H1 (cell line): ENCODE measurements at regions not wholly inside any gene's neighbourhood (a gene's known extent, or its start where the extent isn't known, plus 50 kb on each side); places are given as distances from the start of the nearest gene placed in this dataset.

Experiments
- CTCF ChIA-PET: fragments of 300-600 bp; sonication (Branson Sonifier 250); formaldehyde crosslinking; loops from one replicate; lab custom pipeline; 2021; ENCODE audit not compliant: partially characterized antibody; lab: Charles Lee
- POLR2A ChIA-PET: fragments of 300-600 bp; sonication (Branson Sonifier 250); formaldehyde crosslinking; loops from one replicate; lab custom pipeline; 2021; ENCODE audit warnings: inconsistent platforms; ENCODE audit not compliant: partially characterized antibody; lab: Charles Lee
- DNase-seq, 2 experiments: peaks; one replicate each; pipeline versions ENCODE4 v3.0.0 to v3.0.0-alpha.2; 2010 to 2022; ENCODE audit warnings: low spot score in 2 of 2, low read depth in 1 of 2, mixed read lengths in 1 of 2
- FAIRE-seq: peaks from 2 replicates; lab custom pipeline; 2011; peaks lifted over from hg19 to GRCh38; lab: Jason Lieb, UNC
- H2AFZ ChIP-seq: 2 replicates; pipeline ENCODE4 v1.8.1; 2012; ENCODE audit warnings: low read length, inconsistent platforms
- H2AK5ac ChIP-seq: 2 replicates; pipeline ENCODE4 v1.6.1; 2013; ENCODE audit warnings: low read depth, low read length
- H2BK120ac ChIP-seq: replicated peaks from 2 replicates; pipeline ENCODE3; 2013; ENCODE audit warnings: low read depth, low read length, inconsistent platforms
- H2BK12ac ChIP-seq: 2 replicates; pipeline ENCODE4 v1.6.1; 2013; ENCODE audit warnings: low read depth, low read length
- H2BK15ac ChIP-seq: 2 replicates; pipeline ENCODE4 v1.6.1; 2013; ENCODE audit warnings: low read length
- H2BK20ac ChIP-seq: 2 replicates; pipeline ENCODE4 v1.6.1; 2013; ENCODE audit warnings: low read length
- H2BK5ac ChIP-seq: 2 replicates; pipeline ENCODE4 v1.6.1; 2013; ENCODE audit warnings: low read depth, low read length
- H3K14ac ChIP-seq: 2 replicates; pipeline ENCODE4 v1.6.1; 2013; ENCODE audit warnings: inconsistent platforms; ENCODE audit not compliant: insufficient read length
- H3K18ac ChIP-seq: 2 replicates; pipeline ENCODE4 v1.6.1; 2013; ENCODE audit warnings: low read length; ENCODE audit errors: extremely low read depth
- H3K23ac ChIP-seq: 2 replicates; pipeline ENCODE4 v1.6.1; 2013; ENCODE audit warnings: inconsistent platforms; ENCODE audit not compliant: insufficient read length
- H3K23me2 ChIP-seq: 2 replicates; pipeline ENCODE4 v1.6.1; 2013; ENCODE audit warnings: low read depth, low read length
- H3K27ac ChIP-seq: 2 replicates; pipeline ENCODE4 v1.6.1; 2011; ENCODE audit warnings: low read depth, low read length, inconsistent platforms
- H3K27me3 ChIP-seq, 4 experiments: replicated peaks in 1 of 4; 1 replicate in 1 of 4; 2 replicates in 3 of 4; pipeline versions ENCODE4 v1.6.1 to v1.8.1; 2011 to 2013; ENCODE audit warnings: low read length in 3 of 4, mild to moderate bottlenecking in 3 of 4, inconsistent platforms in 2 of 4, mixed read lengths in 2 of 4, moderate library complexity in 1 of 4; ENCODE audit not compliant: control insufficient read depth in 3 of 4, insufficient read depth in 3 of 4; ENCODE audit errors: extremely low read depth in 1 of 4
- H3K36me3 ChIP-seq, 4 experiments: 2 replicates each; pipeline versions ENCODE4 v1.6.1 to v1.8.1; 2011 to 2013; ENCODE audit warnings: mild to moderate bottlenecking in 4 of 4, low read length in 3 of 4, moderate library complexity in 2 of 4, control low read depth in 1 of 4, inconsistent platforms in 1 of 4; ENCODE audit not compliant: insufficient read depth in 4 of 4, control insufficient read depth in 2 of 4
- H3K4ac ChIP-seq: replicated peaks from 2 replicates; pipeline ENCODE3; 2013; ENCODE audit warnings: low read length, low read depth, mixed read lengths, inconsistent platforms; ENCODE audit not compliant: insufficient read length
- H3K4me1 ChIP-seq, 4 experiments: replicated peaks in 1 of 4; 1 replicate in 1 of 4; 2 replicates in 3 of 4; pipeline versions ENCODE4 v1.6.1 to v1.8.1; 2011 to 2013; ENCODE audit warnings: low read length in 3 of 4, inconsistent platforms in 2 of 4, mixed read lengths in 1 of 4; ENCODE audit not compliant: insufficient read depth in 4 of 4, control insufficient read depth in 3 of 4
- H3K4me2 ChIP-seq, 2 experiments: 2 replicates each; pipeline versions ENCODE4 v1.6.1 to v1.8.1; 2011 to 2013; ENCODE audit warnings: low read depth in 2 of 2, low read length in 2 of 2, control low read depth in 1 of 2, inconsistent platforms in 1 of 2, mild to moderate bottlenecking in 1 of 2; ENCODE audit not compliant: insufficient read depth in 1 of 2
- H3K4me3 ChIP-seq, 4 experiments: fragments of 200-600, 300-600 bp in 1 of 4; sonication (generic), shearing (Covaris generic), sonication (Bioruptor Twin) in 1 of 4; 2 replicates each; pipeline versions ENCODE4 v1.5.1 to v1.8.1; 2011 to 2016; ENCODE audit warnings: low read length in 4 of 4, low read depth in 3 of 4, control low read depth in 2 of 4, inconsistent platforms in 2 of 4, mild to moderate bottlenecking in 2 of 4, mixed read lengths in 1 of 4, moderate library complexity in 1 of 4; ENCODE audit not compliant: insufficient read depth in 2 of 4; ENCODE audit errors: extremely low read depth in 1 of 4
- H3K56ac ChIP-seq: replicated peaks from 2 replicates; pipeline ENCODE3; 2013; ENCODE audit warnings: low read depth, mild to moderate bottlenecking, mixed read lengths, low read length, inconsistent platforms; ENCODE audit not compliant: insufficient read length
- H3K79me1 ChIP-seq: 2 replicates; pipeline ENCODE4 v1.6.1; 2013; ENCODE audit warnings: low read depth, low read length, control low read depth
- H3K79me2 ChIP-seq, 2 experiments: 2 replicates each; pipeline versions ENCODE4 v1.6.1 to v1.8.1; 2012 to 2013; ENCODE audit warnings: low read length in 2 of 2, mild to moderate bottlenecking in 2 of 2, inconsistent platforms in 1 of 2; ENCODE audit not compliant: insufficient read depth in 2 of 2, control insufficient read depth in 1 of 2
- H3K9ac ChIP-seq, 4 experiments: replicated peaks in 1 of 4; 1 replicate in 1 of 4; 2 replicates in 3 of 4; pipeline versions ENCODE4 v1.6.1 to v1.8.1; 2011 to 2013; ENCODE audit warnings: low read depth in 3 of 4, low read length in 3 of 4, control low read depth in 2 of 4, mild to moderate bottlenecking in 2 of 4, moderate library complexity in 2 of 4, inconsistent platforms in 1 of 4; ENCODE audit errors: extremely low read depth in 1 of 4
- H3K9me3 ChIP-seq, 2 experiments: 2 replicates each; pipeline versions ENCODE4 v1.6.1 to v1.8.1; 2012 to 2013; ENCODE audit warnings: mild to moderate bottlenecking in 2 of 2, moderate library complexity in 2 of 2, control low read depth in 1 of 2, inconsistent platforms in 1 of 2, low read depth in 1 of 2, low read length in 1 of 2, mixed read lengths in 1 of 2; ENCODE audit not compliant: insufficient read depth in 2 of 2
- H4K20me1 ChIP-seq, 2 experiments: replicated peaks in 1 of 2; 2 replicates each; pipeline versions ENCODE3 to v1.8.1; 2011 to 2013; ENCODE audit warnings: inconsistent platforms in 2 of 2, low read length in 2 of 2, mild to moderate bottlenecking in 1 of 2; ENCODE audit not compliant: insufficient read depth in 2 of 2, control insufficient read depth in 1 of 2
- H4K5ac ChIP-seq: 2 replicates; pipeline ENCODE4 v1.6.1; 2013; ENCODE audit warnings: low read length, low read depth, mixed read lengths, inconsistent platforms; ENCODE audit not compliant: insufficient read length
- H4K8ac ChIP-seq: 2 replicates; pipeline ENCODE4 v1.8.0; 2013; ENCODE audit warnings: mild to moderate bottlenecking, moderate library complexity, low read length, inconsistent platforms; ENCODE audit not compliant: insufficient read depth; ENCODE audit errors: extremely low read depth
- H4K91ac ChIP-seq: replicated peaks from 2 replicates; pipeline ENCODE3; 2013; ENCODE audit warnings: low read length, mixed read lengths, inconsistent platforms; ENCODE audit not compliant: insufficient read length
- CBX5 ChIP-seq: fragments of 300-800, 300-1000 bp; sonication (generic); IDR thresholded peaks from 2 replicates; pipeline ENCODE4 v1.7.1; 2016; ENCODE audit warnings: antibody characterized with exemption, low read length, low read depth
- CEBPB ChIP-seq: IDR thresholded peaks from 2 replicates; pipeline ENCODE4 v1.6.1; 2012; ENCODE audit warnings: low read depth, low read length
- EGR1 ChIP-seq: IDR thresholded peaks from 2 replicates; pipeline ENCODE4 v1.6.1; 2011; ENCODE audit warnings: low read depth, low read length, borderline replicate concordance
- HDAC2 ChIP-seq, 2 experiments: fragments of 300-600 bp in 1 of 2; sonication (generic) in 1 of 2; IDR thresholded peaks; 2 replicates each; pipeline ENCODE4 v1.6.1; 2011 to 2012; ENCODE audit warnings: low read depth in 2 of 2, low read length in 2 of 2, mild to moderate bottlenecking in 2 of 2, moderate library complexity in 2 of 2, borderline replicate concordance in 1 of 2, inconsistent platforms in 1 of 2
- KDM5A ChIP-seq: fragments of 200-600 bp; IDR thresholded peaks from 2 replicates; pipeline ENCODE4 v1.7.1; 2012; ENCODE audit warnings: mild to moderate bottlenecking, low read length, inconsistent platforms, mixed read lengths
- NRF1 ChIP-seq: IDR thresholded peaks from 2 replicates; pipeline ENCODE4 v1.6.1; 2011; ENCODE audit warnings: mild to moderate bottlenecking, low read depth, low read length, improper control_type of control experiment
- RNF2 ChIP-seq: fragments of 200-900, 300-1000 bp; sonication (generic); IDR thresholded peaks from 2 replicates; pipeline ENCODE4 v1.7.1; 2016; ENCODE audit warnings: borderline replicate concordance, low read depth, mild to moderate bottlenecking, antibody characterized with exemption, low read length; ENCODE audit not compliant: poor library complexity, severe bottlenecking; ENCODE audit errors: missing control alignments
- SIN3A ChIP-seq, 2 experiments: IDR thresholded peaks in 1 of 2; conservative IDR thresholded peaks in 1 of 2; 2 replicates each; pipeline ENCODE4 v1.6.1; 2011 to 2012; ENCODE audit warnings: low read length in 2 of 2, improper control_type of control experiment in 1 of 2, low read depth in 1 of 2, mild to moderate bottlenecking in 1 of 2
- SIX5 ChIP-seq: IDR thresholded peaks from 2 replicates; pipeline ENCODE4 v1.6.1; 2011; ENCODE audit warnings: mild to moderate bottlenecking, low read depth, low read length
- TCF12 ChIP-seq: IDR thresholded peaks from 2 replicates; pipeline ENCODE4 v1.6.1; 2011; ENCODE audit warnings: low read depth, mild to moderate bottlenecking, low read length
- TEAD4 ChIP-seq: IDR thresholded peaks from 2 replicates; pipeline ENCODE4 v1.6.1; 2012; ENCODE audit warnings: low read depth, low read length, inconsistent platforms, mixed read lengths
- YY1 ChIP-seq: IDR thresholded peaks from 2 replicates; pipeline ENCODE4 v1.6.1; 2011; ENCODE audit warnings: low read depth, mild to moderate bottlenecking, low read length
- WGBS, 2 experiments: shearing (Covaris generic) in 1 of 2; methylation state at CpG; one replicate each; pipeline versions ENCODE4 v1.1.6 to v1.1.7; 2013 to 2015; ENCODE audit warnings: low lambda C conversion rate in 2 of 2, mixed read lengths in 2 of 2, inconsistent platforms in 1 of 2, low coverage in 1 of 2, missing lambda C conversion rate in 1 of 2; ENCODE audit not compliant: insufficient replicate concordance in 2 of 2, insufficient coverage in 1 of 2, insufficient read length in 1 of 2; ENCODE audit errors: extremely low coverage in 1 of 2, missing lambda C conversion rate in 1 of 2; 5-methylcytosine and 5-hydroxymethylcytosine counted together
- TF ChIP-seq, protein P1 (sequence below), 3 experiments: IDR thresholded peaks; 1 replicate in 2 of 3; 2 replicates in 1 of 3; pipeline versions ENCODE4 v1.5.1 to v1.6.1; 2011; ENCODE audit warnings: low read length in 3 of 3, mild to moderate bottlenecking in 3 of 3, inconsistent platforms in 2 of 3, low read depth in 1 of 3, moderate library complexity in 1 of 3; ENCODE audit not compliant: insufficient read depth in 1 of 3; ENCODE audit errors: control extremely low read depth in 1 of 3

DNA sequence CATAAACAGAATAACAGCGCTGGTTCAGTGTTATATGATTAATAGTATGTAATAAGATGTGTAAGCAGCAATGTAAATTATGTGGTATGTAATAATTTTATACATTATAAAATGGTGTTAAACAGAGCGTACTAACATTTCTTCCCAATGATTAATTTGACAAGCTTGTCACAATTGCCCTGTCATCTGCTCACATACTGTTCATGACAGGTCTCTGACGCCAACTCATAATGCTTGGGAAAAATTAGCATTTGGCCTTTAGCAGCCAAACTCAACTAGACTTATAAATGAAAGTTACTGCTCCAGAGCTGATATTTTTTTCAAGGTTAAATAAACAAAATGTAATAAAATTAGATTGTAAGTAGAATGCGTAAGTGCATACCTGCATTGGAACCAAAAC, 246.8 kb downstream of the TRAM1L1 start:
- Histone ChIP-seq H2BK12ac (no peak overlapping the region), H4K91ac (no peak overlapping the region), H3K9me3 (no peaks in the 10 kb centered on the region), H3K36me3 (no peaks in the 10 kb centered on the region), H3K14ac (no peak overlapping the region), H2AK5ac (no peak overlapping the region), H3K79me1 (no peaks in the 10 kb centered on the region), H4K8ac (no peak overlapping the region), H3K79me2 (no peaks in the 10 kb centered on the region), H3K27me3 (no peaks in the 10 kb centered on the region), H3K4me2 (no peak overlapping the region), H3K56ac (no peak overlapping the region), H2BK15ac (no peak overlapping the region), H3K4ac (no peak overlapping the region), H3K23me2 (no peaks in the 10 kb centered on the region), H4K5ac (no peak overlapping the region), H3K4me3 (no peak overlapping the region), H2BK20ac (no peak overlapping the region), H3K23ac (no peak overlapping the region), H4K20me1 (no peaks in the 10 kb centered on the region), H2BK120ac (no peak overlapping the region), H2BK5ac (no peak overlapping the region), H2AFZ (no peak overlapping the region), H3K4me1 (no peaks in the 10 kb centered on the region), H3K9ac (no peak overlapping the region), H3K18ac (no peak overlapping the region), H3K27ac (no peak overlapping the region)
- DNase-seq (no peak), FAIRE-seq (no peak)
- WGBS, 2 experiments = 94% methylated on average over 4 of the region's 4 CpGs; no CpG with 5 or more reads in 1 of the 2 experiments
- ChIA-PET POLR2A (no interaction called here), CTCF (no interaction called here)
- TF ChIP-seq, protein P1, sequence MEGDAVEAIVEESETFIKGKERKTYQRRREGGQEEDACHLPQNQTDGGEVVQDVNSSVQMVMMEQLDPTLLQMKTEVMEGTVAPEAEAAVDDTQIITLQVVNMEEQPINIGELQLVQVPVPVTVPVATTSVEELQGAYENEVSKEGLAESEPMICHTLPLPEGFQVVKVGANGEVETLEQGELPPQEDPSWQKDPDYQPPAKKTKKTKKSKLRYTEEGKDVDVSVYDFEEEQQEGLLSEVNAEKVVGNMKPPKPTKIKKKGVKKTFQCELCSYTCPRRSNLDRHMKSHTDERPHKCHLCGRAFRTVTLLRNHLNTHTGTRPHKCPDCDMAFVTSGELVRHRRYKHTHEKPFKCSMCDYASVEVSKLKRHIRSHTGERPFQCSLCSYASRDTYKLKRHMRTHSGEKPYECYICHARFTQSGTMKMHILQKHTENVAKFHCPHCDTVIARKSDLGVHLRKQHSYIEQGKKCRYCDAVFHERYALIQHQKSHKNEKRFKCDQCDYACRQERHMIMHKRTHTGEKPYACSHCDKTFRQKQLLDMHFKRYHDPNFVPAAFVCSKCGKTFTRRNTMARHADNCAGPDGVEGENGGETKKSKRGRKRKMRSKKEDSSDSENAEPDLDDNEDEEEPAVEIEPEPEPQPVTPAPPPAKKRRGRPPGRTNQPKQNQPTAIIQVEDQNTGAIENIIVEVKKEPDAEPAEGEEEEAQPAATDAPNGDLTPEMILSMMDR (IDR thresholded peaks at IDR 0.05; ENCODE audit: control extremely low read depth in 1 of 3, insufficient read depth in 1 of 3, low read depth in 1 of 3, low read length in 3 of 3) = no peak
- TF ChIP-seq NRF1 (no peak), SIN3A (conservative IDR thresholded peaks at IDR 0.05 in 1 of 2, IDR thresholded peaks at IDR 0.05 in 1 of 2; ENCODE audit: low read depth in 1 of 2, low read length in 2 of 2) (no peak), CEBPB (no peak), TCF12 (no peak), TEAD4 (no peak), EGR1 (no peak), RNF2 (no peak), CBX5 (no peak), KDM5A (no peak), HDAC2 (IDR thresholded peaks at IDR 0.05; ENCODE audit: borderline replicate concordance in 1 of 2, low read depth in 2 of 2, low read length in 2 of 2) (no peak), YY1 (no peak), SIX5 (no peak)
